Left renal cortex interstitium (tissue), 4 donors: ENCODE measurements at regions not wholly inside any gene's neighbourhood (a gene's known extent, or its start where the extent isn't known, plus 50 kb on each side); places are given as distances from the start of the nearest gene placed in this dataset.
"Not testable (repeated sequence)": the region's sequence is repeated elsewhere in the genome, so short reads cannot be mapped to it uniquely, and the experiment has no call there.

Experiments
- DNase-seq, 4 donors: peaks; one replicate each; pipeline ENCODE4 v3.0.0-alpha.2; 2013; ENCODE audit warnings: low read depth in 4 of 4, low spot score in 2 of 4, missing footprints in 1 of 4

DNA sequence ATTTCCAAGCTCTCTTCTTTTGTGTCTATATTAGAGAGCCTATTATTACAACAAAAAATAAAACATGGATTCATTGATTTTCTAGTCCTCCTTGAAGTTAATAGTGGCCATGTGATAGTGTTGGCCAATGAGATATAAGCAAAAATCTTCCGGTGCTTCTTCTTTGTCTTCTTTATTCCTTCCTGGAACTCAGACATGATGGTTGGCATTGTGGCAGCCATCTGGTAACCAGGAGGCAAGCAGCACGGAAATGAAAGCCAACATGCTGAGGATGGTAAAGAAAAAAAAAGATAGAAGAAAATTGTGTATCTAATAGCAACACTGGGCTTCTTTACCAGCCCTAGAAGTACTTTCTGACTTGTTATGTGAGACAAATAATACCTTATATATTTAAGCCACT lies 50.8 kb upstream of the SEL1L start:
- DNase-seq, result no peak

DNA sequence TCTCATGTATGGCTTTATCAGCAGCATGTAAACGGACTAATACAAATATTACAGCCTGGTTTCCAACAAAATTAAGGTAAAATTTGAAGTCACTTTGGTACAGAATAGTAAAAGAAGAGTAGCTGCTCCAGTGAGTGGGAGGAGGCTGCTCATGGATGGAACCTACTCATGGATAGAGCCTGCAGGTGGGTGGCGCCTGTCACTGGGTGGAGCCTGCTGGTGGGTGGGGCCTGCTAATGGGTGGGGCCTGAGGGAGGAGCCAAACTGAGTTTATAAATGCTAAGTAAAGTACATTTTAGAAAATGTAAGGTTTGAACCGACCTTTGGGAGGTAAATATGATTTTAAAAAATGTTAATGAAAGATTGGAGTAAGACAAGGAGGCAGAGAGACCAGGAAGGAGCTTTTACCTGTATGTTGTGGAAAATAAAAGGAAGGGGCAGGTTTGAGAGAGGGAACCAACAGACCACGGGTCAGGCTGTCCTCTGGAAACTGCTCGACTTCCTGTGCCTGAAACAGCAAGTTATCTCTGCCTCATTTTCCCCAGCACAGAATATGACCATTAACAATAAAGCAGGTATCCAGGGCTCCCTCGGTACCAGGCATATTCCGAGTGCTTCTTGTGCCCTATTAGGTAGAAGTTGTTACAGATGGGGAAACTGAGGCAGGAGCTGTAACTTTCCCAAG lies 55.9 kb upstream of the SEL1L start:
- no peak for DNase-seq

DNA sequence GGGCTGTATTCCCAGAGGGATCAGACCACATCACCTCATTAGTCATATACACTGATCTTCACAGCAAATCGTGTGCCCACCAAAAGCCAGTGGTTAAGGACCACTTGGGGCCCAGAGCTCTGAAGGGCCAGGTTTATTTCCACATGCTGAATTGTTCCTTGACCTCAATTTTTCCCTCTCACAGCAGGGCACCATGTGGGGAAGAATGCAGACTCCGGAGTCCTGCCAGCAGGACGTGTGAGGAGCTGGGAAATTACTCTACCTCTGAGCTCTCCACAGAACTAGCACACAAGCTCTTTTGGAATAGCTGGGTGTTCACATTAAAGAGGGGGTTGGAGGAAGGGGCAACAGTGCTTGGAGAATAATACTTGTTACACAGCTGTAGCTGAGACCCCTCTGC lies 57.6 kb upstream of the SEL1L start:
- no peak for DNase-seq

DNA sequence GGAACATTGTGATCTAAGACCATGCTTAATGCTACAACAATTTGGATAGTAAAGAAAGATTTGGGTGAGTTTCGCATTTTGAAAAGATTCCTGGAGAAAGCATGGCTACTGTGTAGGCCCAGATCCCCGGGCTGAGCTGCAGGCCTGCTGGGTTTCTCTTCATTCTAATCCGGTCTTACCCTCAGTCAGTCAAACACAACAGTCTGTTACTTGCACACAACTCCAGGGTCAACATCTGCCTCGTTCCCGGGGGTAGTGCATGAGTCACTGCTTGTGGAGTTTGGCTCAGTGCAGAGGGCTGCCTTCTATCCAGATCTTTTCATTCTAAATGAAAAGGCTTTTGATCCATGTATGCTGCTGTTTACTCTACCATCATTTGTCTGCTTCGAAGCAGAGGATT lies 60.4 kb upstream of the SEL1L start:
- DNase-seq, result no peak

DNA sequence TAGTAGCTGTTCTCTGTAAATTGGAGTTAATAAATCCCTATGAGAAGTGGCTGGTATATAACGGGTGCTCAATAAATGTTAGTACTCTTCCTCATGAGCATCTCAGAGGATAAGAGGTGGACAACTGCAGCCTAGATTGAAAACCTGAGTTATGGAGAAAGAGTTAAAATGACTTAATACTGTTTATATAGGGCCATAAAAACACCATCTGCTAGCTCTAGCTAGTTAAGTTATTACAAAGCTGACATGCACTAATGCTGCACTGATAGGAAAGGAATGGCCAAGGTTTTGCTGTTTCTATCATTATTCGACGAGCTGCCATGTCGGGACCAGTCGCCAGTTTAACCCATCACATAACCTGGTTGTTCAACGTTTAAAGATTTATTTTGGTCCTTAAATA lies 72.0 kb upstream of the SEL1L start:
- no peak for DNase-seq

DNA sequence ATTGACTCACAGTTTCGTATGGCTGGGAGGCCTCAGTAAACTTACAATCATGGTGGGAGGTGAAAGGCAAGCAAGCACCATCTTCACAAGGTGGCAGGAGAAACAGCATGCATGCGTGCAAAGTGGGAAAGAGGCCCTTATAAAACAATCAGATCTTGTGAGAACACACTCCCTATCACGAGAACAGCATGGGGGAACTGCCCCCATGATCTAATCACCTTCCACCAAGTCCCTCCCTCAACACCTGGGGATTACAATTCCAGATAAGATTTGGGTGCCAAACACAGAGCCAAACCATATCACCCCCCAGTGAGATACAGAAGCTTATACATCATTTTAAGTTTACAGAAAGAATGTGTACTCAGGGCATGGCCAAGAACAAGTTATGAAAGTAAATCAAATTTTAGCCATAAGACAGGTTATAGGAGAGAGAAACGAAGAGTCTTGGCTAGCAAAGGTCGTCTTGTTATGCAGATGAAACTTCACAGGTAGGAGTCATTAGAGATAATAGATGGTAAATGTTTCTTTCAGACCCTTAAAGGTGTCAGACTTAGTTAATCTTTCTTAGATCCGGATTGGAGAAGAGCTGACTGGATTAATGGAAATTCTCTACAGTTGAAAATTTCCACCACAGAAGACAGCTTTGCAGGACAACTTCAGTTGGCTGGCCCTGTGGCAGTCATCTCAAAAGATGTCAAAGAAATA lies 79.8 kb upstream of the SEL1L start:
- DNase-seq, result no peak

DNA sequence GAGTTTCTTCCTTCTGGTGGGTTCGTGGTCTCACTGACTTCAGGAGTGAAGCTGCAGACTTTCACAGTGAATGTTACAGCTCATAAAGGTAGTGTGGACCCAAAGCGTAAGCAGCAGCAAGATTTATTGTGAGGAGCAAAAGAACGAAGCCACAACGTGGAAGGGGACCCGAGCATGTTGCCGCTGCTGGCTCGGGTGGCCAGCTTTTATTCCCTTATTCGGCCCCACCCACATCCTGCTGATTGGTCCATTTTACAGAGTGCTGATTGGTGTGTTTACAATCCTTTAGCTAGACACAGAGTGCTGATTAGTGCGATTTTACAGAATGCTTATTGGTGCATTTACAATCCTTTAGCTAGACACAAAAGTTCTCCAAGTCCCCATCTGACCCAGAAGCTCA lies 80.6 kb upstream of the SEL1L start:
- DNase-seq, result not testable (repeated sequence)

DNA sequence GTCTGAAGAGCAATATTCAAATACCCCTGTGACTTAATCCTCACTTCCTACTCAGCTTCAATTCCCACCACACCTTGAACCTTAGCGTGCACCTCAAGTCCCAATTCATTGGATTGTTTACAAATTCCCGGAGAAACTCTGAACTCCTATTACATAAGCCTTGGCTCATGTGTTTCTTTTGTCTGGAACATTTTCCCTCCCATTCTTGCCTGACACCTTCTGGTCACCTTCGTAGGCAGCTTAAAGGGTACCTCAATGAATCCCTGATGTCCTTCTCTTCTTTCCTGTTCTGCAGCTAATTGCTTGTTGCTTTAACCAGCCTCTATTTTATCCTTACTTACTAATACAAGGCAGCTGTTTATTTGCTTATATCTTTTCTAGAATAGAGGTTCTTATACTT lies 85.0 kb upstream of the SEL1L start:
- DNase-seq, result no peak

DNA sequence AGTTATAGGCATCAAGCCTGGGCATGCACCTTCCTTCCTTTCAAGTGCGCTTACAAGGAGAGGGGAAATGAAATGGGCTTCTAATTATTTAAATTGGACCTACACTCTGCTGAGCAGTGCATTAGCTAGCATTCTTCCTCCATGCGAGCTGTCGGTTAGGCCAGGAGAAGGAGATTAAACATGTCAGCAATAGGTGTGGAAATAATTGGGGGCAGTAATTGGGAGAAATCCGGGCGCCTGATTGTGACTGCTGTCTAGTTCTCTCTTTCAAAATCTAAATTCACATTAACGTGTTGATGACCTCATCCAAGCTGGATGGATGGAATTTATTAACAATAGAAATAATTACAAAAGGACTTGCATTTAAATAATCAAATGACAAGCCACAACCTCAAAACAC lies 86.2 kb upstream of the SEL1L start:
- no peak for DNase-seq

DNA sequence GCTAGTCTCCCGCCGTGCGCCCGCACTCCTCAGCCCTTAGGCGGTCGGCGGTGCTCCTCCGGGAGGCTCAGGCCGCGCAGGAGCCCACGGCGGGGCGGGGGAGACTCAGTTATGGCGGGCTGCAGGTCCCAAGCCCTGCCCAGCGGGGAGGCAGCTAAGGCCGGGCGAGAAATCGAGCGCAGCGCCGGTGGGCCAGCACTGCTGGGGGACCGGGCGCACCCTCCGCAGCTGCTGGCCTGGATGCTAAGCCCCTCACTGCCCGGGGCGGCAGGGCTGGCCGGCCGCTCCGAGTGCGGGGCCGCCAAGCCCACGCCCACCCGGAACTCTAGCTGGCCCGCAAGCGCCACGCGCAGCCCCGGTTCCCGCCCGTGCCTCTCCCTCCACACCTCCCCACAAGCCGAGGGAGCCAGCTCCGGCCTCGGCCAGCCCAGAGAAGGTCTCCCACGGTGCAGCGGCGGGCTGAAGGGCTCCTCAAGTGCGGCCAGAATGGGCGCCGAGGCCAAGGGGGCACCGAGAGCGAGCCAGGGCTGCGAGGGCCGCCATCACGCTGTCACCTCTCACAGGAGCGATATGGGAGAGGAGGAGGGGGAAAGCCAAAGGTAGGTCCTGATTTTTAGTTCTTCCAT lies 90.2 kb upstream of the SEL1L start:
- DNase-seq, result not testable (repeated sequence)

DNA sequence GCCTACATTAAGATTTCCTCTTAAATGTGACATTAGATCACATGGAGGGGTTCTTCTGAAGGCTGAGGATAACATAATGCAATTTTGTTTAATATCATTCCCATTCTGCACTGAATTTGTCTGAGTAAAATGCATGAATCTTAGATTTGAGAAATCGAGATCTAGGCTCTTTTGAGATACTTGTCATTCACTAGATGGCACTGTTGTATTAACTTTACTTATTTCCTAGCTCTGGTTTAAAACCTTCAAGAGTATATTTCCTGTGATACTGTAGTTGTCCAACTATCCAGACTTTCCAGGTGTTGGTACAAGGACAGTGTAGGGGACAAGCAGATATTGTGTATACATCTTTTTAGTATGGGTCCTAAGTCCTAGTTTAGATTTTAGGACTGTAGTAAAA lies 91.7 kb upstream of the SEL1L start:
- DNase-seq, result peak in 3 of 4 donors; percentile 9 to 32 (median 19)

DNA sequence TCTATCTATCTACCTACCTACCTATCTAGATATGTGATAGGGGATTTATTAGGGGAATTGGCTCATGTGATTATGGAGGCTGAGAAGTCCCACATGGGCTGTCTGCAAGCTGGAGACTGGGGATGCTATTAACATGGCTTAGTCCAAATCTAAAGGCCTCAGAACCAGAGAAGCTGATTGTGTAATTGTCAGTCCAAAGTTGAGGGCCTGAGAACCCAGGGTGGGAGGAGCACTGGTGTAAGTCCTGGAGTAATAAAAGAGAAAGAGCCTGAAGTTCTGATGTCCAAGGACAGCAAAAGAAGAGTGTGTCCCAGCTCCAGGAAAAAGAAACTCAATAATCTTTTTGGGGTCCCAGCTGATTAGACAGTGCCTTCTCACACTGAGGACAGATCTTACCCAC lies 98.5 kb upstream of the SEL1L start:
- no peak for DNase-seq

DNA sequence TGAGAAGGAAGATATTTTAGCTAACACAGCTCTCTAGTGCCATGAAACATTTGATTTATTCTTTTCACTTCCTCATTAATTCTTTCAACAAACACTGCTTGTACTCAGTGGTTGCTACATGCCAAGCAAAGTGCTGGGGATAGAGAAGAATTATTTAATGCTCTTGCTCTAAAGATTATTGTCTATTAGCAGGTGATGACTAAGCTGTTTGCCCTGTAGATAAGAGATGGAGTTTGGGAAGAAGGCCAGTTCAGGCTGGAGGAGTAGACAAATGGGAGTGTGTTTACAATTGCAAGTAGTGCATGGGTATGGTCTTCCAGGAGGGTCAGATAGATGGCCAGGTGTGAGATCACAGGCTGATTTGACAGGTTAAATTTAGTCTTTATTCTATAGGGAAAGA lies 99.8 kb upstream of the SEL1L start:
- no peak for DNase-seq

DNA sequence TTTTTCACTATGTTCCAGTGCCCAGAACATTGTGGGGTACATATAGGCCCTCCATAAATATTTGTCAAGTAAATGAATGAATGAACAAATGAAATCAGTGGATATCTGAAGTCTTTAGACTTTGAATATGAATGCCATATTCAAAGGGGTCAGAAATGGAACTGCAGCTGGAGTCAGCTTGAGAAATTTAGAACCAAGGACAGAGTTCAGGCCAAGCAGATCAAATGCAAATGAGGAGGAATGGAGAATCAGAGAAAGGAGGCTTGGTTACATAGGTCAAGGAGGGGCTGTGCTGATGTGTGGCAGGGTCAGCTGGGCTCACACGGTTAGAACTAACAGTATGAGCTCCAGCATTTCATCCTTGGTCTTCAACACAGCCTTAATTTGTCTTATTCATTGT lies 104.0 kb upstream of the SEL1L start:
- no peak for DNase-seq

DNA sequence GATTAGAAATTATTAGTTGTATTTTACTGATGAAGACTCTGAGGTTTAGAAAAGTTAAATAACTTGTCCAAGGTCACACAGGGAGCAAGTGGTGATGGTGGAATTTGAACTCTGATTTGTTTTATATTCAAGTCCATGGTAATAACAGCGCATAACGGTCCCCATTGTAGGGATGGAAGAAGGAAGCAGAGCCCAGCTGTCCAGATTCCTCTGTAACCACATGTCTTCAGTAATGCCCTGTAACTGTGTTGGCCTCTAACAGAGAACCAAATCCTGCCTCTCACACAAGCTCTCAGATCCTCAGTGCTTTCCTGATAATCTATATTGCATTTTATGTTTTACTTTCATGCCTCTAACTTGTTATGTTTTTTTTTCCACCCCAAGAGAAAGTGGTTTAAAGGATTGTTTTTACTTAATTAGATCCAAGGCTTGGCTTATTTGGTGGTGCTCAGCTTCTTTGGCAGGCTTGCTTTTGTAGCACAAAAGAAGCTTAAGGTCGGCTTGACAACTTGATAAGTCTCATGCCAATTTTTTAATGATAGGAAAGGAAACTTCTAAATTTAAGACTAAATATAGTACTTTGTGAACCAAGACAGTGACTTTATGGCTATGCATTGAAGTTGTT lies 105.1 kb upstream of the SEL1L start:
- DNase-seq, result no peak

DNA sequence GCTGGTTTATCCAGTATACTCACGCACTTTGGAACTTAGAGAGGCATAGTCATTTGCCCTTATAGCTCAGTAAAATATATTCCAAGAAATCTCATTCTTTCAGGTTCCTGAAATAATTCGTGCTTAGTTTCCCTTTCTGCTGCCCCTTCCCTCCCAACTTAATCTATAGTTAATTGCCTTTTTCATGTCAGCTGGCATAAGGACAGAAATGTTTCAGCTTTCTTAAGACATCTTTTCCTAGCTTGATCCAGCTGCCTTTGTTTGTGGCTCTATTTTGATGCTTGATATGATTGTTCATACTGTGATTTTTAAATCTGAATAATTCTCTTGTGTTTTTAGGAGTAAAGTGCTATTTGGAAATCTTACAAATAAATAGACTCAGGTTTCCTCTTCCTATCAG lies 120.0 kb upstream of the SEL1L start:
- DNase-seq, result no peak

DNA sequence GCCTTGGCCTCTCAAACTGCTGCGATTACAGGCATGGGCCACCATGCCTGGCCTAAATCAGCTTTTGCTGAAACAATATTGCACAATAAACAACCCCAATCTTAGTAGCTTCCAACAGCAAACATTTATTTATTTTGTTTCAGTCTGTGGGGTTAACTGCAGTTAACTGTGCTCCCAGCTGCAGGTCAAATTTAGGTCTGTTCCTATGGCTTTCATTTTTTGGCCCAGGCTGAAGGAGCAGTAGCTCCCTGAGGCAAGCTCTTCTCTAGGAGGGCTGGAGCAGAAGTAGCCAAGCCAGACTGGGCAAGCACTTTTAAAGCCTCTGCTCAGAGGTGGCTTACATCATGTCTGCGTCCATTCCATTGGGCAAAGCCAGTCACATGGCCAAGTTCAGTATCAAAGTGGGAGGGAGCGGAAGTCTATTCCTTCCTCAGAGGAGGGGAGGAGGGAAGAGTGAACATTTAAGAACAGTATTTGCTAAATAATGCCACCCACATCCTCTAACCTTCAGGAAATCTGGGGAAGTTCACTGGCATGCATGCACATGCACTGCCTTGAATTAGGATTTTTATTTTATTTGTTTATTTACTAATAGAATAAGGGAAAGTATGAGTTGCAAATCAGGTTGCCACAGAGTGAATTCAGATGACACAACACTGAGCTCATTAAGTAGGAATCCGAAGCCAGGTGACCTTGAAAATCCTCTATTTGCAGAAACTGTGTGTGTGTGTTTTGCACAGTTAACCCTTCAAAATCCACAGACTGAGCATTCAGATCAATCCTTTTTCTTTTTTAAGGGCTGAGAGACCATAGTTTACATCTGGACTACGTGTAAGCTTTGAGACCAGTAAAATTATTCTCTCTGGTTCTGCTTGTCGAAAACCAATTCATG lies 122.0 kb upstream of the SEL1L start:
- DNase-seq, result no peak

DNA sequence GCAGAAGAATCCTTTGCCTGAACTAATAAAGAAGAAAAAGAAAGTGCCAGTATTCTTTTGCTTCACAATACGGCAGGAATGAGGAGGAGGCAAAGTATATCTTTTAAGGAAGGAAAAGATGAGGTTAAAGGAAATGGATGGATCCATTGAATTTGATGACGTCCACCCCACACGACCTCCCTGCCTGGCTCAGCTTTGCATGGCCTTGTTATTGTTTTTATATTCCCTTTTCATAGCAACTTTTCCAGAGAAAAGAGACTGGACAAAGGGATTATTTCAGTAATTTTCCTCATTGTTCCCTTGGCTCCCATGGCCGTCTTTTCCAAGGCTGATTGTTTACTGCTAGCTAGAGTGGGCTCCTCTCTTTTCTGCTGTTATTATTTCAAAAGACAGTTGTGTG lies 123.2 kb upstream of the SEL1L start:
- DNase-seq, result no peak

DNA sequence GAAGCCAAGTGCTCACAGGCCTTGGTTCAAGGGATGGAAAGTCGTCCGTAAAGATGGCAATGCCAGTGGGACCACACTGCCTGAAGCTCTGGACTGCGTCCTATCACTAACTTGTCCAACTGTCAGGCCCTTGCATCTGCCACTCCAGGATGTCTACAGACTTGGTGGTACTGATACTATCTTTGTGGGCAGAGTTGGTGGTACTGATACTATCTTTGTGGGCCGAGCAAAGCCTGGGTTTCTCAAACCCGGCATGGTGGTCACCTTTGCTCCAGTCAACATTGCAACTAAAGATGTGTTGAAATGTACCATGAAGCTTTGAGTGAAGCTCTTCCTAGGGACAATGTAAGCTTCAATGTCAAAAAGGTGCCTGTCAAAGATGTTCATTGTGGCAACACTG lies 128.4 kb upstream of the SEL1L start:
- no peak for DNase-seq

DNA sequence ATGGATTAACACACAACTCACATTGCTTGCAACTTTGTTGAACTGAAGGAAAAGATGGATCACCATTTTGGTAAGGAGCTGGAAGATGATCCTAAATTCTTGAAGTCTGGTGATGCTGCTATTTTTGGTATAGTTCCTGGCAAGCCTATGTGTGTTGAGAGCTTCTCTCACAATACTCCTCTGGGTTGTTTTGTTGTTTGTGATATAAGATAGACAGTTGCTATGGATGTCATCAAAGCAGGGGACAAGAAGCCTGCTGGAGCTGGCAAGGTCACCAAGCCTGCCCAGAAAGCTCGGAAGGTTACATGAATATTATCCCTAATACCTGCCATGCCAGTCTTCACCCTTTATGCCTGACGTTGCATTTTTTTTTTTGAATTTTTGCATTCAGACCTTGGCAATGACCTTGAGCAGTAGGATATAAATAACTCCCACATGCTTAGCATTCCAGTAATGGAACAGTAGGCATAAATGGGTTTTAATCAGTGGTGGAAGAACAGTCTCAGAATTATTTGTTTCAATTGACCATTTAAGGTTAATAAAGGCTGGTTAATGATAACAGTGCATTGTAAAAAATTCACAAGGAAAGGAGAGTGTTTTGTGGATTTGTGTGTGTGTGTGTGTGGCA lies 129.0 kb upstream of the SEL1L start:
- DNase-seq, result no peak
